ENCODE measurements at regions not wholly inside any gene's neighbourhood (a gene's known extent, or its start where the extent isn't known, plus 50 kb on each side); places are given as distances from the start of the nearest gene placed in this dataset.
A peak's percentile ranks its signal among the peaks of the same experiment; 100 is the strongest.

DNA sequence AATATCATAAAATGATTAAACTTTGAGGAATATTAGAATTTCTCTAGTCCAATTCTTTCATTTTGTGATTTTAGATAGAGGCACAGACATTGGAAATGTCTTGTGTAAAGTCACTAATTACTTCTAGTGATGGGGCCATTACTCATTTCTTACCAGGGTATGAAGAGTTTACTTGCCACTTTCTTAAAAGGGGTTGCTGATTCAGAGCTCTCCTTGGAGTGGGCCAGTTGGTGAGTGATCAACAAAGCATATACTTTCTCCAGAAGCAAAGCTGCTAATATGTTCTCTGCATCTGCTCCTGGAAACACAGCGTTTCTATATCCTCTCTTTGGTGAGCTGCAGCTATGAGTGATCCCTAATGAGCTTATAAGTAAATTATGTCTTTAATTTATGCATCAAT lies 408.9 kb upstream of the LRATD1 start:
- no peak overlapping the region for H2AFZ ChIP-seq (ENCODE audit: low read length)
- no peak overlapping the region for H3K4me3 ChIP-seq (replicated peaks in 1 of 4; ENCODE audit: control extremely low read depth in 1 of 4, insufficient read depth in 1 of 4, low read depth in 3 of 4, low read length in 4 of 4)
- no peak overlapping the region for H3K9ac ChIP-seq (ENCODE audit: insufficient read depth, low read length)
- no peak for DNase-seq (ENCODE audit: low read depth in 2 of 2)
- no peaks in the 10 kb centered on the region for H3K9me3 ChIP-seq (ENCODE audit: control insufficient read depth, insufficient read depth, low read depth, low read length)
- no peaks in the 10 kb centered on the region for H3K79me2 ChIP-seq (ENCODE audit: control insufficient read depth, insufficient read depth, low read length)
- no peaks in the 10 kb centered on the region for H3K27me3 ChIP-seq (ENCODE audit: control insufficient read depth, insufficient read depth, low read length)
- no peak overlapping the region for H3K4me2 ChIP-seq (ENCODE audit: extremely low read depth, insufficient read depth, low read length)
- TF ChIP-seq, protein P1, sequence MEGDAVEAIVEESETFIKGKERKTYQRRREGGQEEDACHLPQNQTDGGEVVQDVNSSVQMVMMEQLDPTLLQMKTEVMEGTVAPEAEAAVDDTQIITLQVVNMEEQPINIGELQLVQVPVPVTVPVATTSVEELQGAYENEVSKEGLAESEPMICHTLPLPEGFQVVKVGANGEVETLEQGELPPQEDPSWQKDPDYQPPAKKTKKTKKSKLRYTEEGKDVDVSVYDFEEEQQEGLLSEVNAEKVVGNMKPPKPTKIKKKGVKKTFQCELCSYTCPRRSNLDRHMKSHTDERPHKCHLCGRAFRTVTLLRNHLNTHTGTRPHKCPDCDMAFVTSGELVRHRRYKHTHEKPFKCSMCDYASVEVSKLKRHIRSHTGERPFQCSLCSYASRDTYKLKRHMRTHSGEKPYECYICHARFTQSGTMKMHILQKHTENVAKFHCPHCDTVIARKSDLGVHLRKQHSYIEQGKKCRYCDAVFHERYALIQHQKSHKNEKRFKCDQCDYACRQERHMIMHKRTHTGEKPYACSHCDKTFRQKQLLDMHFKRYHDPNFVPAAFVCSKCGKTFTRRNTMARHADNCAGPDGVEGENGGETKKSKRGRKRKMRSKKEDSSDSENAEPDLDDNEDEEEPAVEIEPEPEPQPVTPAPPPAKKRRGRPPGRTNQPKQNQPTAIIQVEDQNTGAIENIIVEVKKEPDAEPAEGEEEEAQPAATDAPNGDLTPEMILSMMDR (conservative IDR thresholded peaks at IDR 0.05 in 1 of 2, IDR thresholded peaks at IDR 0.05 in 1 of 2; ENCODE audit: low read depth in 1 of 2, low read length in 2 of 2) = no peak
- no peak for TF ChIP-seq EZH2 (IDR thresholded peaks at IDR 0.05; ENCODE audit: low read length, missing control alignments)
- no peak overlapping the region for H3K27ac ChIP-seq (ENCODE audit: insufficient read depth, low read length)
- H3K36me3 ChIP-seq (ENCODE audit: control insufficient read depth, insufficient read depth, low read length) = no peaks in the 10 kb centered on the region
- H4K20me1 ChIP-seq (ENCODE audit: control insufficient read depth, extremely low read depth, insufficient read depth, low read length) = no peaks in the 10 kb centered on the region
- no peaks in the 10 kb centered on the region for H3K4me1 ChIP-seq (ENCODE audit: control insufficient read depth, extremely low read depth, insufficient read depth, low read length)

DNA sequence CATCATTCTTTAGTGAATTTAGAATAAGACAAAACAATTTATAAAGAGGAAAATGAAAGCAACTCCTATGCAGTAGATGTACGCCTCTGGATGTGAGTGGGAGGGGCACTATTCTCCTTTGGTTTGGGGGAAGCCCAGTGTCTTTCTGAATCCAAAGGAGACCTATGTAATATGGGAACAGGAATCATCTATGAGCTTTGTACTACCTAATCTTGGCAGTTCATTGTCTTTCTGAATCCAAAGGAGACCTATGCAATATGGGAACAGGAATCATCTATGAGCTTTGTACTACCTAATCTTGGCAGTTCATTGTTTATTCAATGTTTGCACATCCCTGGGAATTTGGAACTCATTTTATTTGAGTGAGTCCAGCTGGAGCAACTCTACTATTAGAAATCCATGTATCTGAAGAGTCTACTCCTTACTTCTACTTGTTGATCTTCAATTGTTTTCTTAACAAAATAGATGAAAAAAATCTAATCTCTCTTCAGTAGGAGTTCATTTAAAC lies 401.1 kb upstream of the LRATD1 start:
- Histone ChIP-seq H4K20me1 (ENCODE audit: control insufficient read depth, extremely low read depth, insufficient read depth, low read length) (no peaks in the 10 kb centered on the region), H3K79me2 (ENCODE audit: control insufficient read depth, insufficient read depth, low read length) (no peaks in the 10 kb centered on the region), H3K4me2 (ENCODE audit: extremely low read depth, insufficient read depth, low read length) (no peak overlapping the region), H3K27ac (ENCODE audit: insufficient read depth, low read length) (no peak overlapping the region), H3K27me3 (ENCODE audit: control insufficient read depth, insufficient read depth, low read length) (no peaks in the 10 kb centered on the region), H3K4me3 (replicated peaks in 1 of 4; ENCODE audit: control extremely low read depth in 1 of 4, insufficient read depth in 1 of 4, low read depth in 3 of 4, low read length in 4 of 4) (no peak overlapping the region), H3K4me1 (ENCODE audit: control insufficient read depth, extremely low read depth, insufficient read depth, low read length) (no peaks in the 10 kb centered on the region), H3K9me3 (ENCODE audit: control insufficient read depth, insufficient read depth, low read depth, low read length) (no peaks in the 10 kb centered on the region), H3K9ac (ENCODE audit: insufficient read depth, low read length) (no peak overlapping the region), H3K36me3 (ENCODE audit: control insufficient read depth, insufficient read depth, low read length) (no peaks in the 10 kb centered on the region), H2AFZ (ENCODE audit: low read length) (no peak overlapping the region)
- DNase-seq (ENCODE audit: low read depth in 2 of 2) = peak in 1 of 2 donors; percentile 5
- TF ChIP-seq, protein P1 (conservative IDR thresholded peaks at IDR 0.05 in 1 of 2, IDR thresholded peaks at IDR 0.05 in 1 of 2; ENCODE audit: low read depth in 1 of 2, low read length in 2 of 2) = no peak
- TF ChIP-seq EZH2 (IDR thresholded peaks at IDR 0.05; ENCODE audit: low read length, missing control alignments) = no peak

DNA sequence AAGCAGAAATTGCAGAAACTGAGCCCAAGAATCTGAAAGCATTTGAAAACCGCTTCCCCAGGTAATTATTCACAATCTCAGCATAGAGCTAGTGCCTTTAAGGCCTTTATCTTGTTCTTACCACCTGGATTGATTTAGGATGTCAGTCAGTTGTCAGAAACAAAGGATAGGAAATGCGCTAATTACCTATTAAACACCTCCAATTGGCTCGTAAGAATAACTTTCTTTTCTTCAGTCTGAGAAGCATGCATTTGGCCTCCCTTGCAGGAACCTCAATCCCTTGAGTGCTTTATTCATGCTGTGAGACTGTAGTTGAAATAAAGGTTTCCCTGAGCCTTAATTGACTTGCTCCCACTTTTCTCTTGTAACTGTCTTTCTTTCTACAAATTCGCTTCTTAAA lies 400.3 kb upstream of the LRATD1 start:
- no peak for DNase-seq (ENCODE audit: low read depth in 2 of 2)
- Histone ChIP-seq H3K9me3 (ENCODE audit: control insufficient read depth, insufficient read depth, low read depth, low read length) (no peaks in the 10 kb centered on the region), H3K4me1 (ENCODE audit: control insufficient read depth, extremely low read depth, insufficient read depth, low read length) (no peaks in the 10 kb centered on the region), H3K27ac (ENCODE audit: insufficient read depth, low read length) (no peak overlapping the region), H3K27me3 (ENCODE audit: control insufficient read depth, insufficient read depth, low read length) (no peaks in the 10 kb centered on the region), H3K36me3 (ENCODE audit: control insufficient read depth, insufficient read depth, low read length) (no peaks in the 10 kb centered on the region), H4K20me1 (ENCODE audit: control insufficient read depth, extremely low read depth, insufficient read depth, low read length) (no peaks in the 10 kb centered on the region), H3K79me2 (ENCODE audit: control insufficient read depth, insufficient read depth, low read length) (no peaks in the 10 kb centered on the region), H3K4me3 (replicated peaks in 1 of 4; ENCODE audit: control extremely low read depth in 1 of 4, insufficient read depth in 1 of 4, low read depth in 3 of 4, low read length in 4 of 4) (no peak overlapping the region), H3K9ac (ENCODE audit: insufficient read depth, low read length) (no peak overlapping the region), H3K4me2 (ENCODE audit: extremely low read depth, insufficient read depth, low read length) (no peak overlapping the region), H2AFZ (ENCODE audit: low read length) (no peak overlapping the region)
- TF ChIP-seq EZH2 (IDR thresholded peaks at IDR 0.05; ENCODE audit: low read length, missing control alignments) = no peak
- TF ChIP-seq, protein P1 (conservative IDR thresholded peaks at IDR 0.05 in 1 of 2, IDR thresholded peaks at IDR 0.05 in 1 of 2; ENCODE audit: low read depth in 1 of 2, low read length in 2 of 2) = no peak
